GM23248 (cell line): ENCODE measurements at regions not wholly inside any gene's neighbourhood (a gene's known extent, or its start where the extent isn't known, plus 50 kb on each side); places are given as distances from the start of the nearest gene placed in this dataset.

Experiments used
- DNase-seq: peaks from one replicate; pipeline ENCODE4 v3.0.0-alpha.2; 2015
- H2AFZ ChIP-seq: fragments of 200-600 bp; sonication (generic); 2 replicates; pipeline ENCODE4 v1.6.1; 2016; ENCODE audit warnings: antibody characterized with exemption
- H3F3A ChIP-seq: fragments of 200-600 bp; sonication (generic); 2 replicates; pipeline ENCODE4 v1.6.1; 2016; ENCODE audit warnings: mild to moderate bottlenecking, antibody characterized with exemption, mixed run types; ENCODE audit not compliant: insufficient read depth
- H3K27ac ChIP-seq: fragments of 200-600 bp; sonication (generic); 2 replicates; pipeline ENCODE4 v1.5.1; 2016; ENCODE audit warnings: mild to moderate bottlenecking
- H3K27me3 ChIP-seq: fragments of 200-600 bp; sonication (generic); replicated peaks from 2 replicates; pipeline ENCODE4 v1.6.1; 2016; ENCODE audit warnings: mild to moderate bottlenecking; ENCODE audit not compliant: insufficient read depth
- H3K36me3 ChIP-seq: fragments of 200-600 bp; sonication (generic); 2 replicates; pipeline ENCODE4 v1.6.1; 2016; ENCODE audit warnings: low read depth, mild to moderate bottlenecking
- H3K4me1 ChIP-seq: fragments of 200-600 bp; sonication (generic); 2 replicates; pipeline ENCODE4 v1.6.1; 2016; ENCODE audit warnings: mild to moderate bottlenecking; ENCODE audit not compliant: insufficient read depth
- H3K4me2 ChIP-seq: fragments of 200-600 bp; sonication (generic); one replicate; pipeline ENCODE4 v1.6.1; 2016; ENCODE audit warnings: mild to moderate bottlenecking; ENCODE audit not compliant: unreplicated experiment
- H3K4me3 ChIP-seq: fragments of 200-600 bp; sonication (generic); 2 replicates; pipeline ENCODE4 v1.5.1; 2016; ENCODE audit warnings: mild to moderate bottlenecking
- H3K79me2 ChIP-seq: fragments of 200-600 bp; sonication (generic); 2 replicates; pipeline ENCODE4 v1.6.1; 2016; ENCODE audit warnings: mild to moderate bottlenecking; ENCODE audit not compliant: insufficient read depth
- H3K9ac ChIP-seq: fragments of 200-600 bp; sonication (generic); 2 replicates; pipeline ENCODE4 v1.6.1; 2016; ENCODE audit warnings: mild to moderate bottlenecking
- H3K9me2 ChIP-seq: fragments of 200-600 bp; sonication (generic); 2 replicates; pipeline ENCODE4 v1.6.1; 2016; ENCODE audit warnings: mixed run types, mild to moderate bottlenecking, moderate library complexity; ENCODE audit not compliant: insufficient read depth
- H3K9me3 ChIP-seq: fragments of 200-600 bp; sonication (generic); one replicate; pipeline ENCODE4 v1.6.1; 2017; ENCODE audit warnings: low read depth
- H4K20me1 ChIP-seq: fragments of 200-600 bp; sonication (generic); 2 replicates; pipeline ENCODE4 v1.6.0; 2016; ENCODE audit not compliant: insufficient read depth
- EZH2 ChIP-seq: fragments of 200-600 bp; sonication (generic); IDR thresholded peaks from 2 replicates; pipeline ENCODE4 v1.6.1; 2018; ENCODE audit warnings: antibody characterized with exemption, mild to moderate bottlenecking; ENCODE audit not compliant: insufficient read depth, poor library complexity, severe bottlenecking
- EZH2phosphoT487 ChIP-seq: fragments of 200-600 bp; sonication (generic); IDR thresholded peaks from 2 replicates; pipeline ENCODE4 v1.6.1; 2018; ENCODE audit warnings: antibody characterized with exemption, moderate library complexity, mild to moderate bottlenecking, low read depth; ENCODE audit not compliant: insufficient read depth
- WGBS, 2 experiments: methylation state at CpG; one replicate each; pipeline ENCODE4 v1.1.6; 2015 to 2017; ENCODE audit warnings: low lambda C conversion rate in 2 of 2, low coverage in 1 of 2; ENCODE audit errors: missing lambda C conversion rate in 2 of 2; 5-methylcytosine and 5-hydroxymethylcytosine counted together
- in situ Hi-C: fragments of 300-500 bp; cut with MboI; formaldehyde crosslinking; loops from 2 replicates; pipeline ENCODE4 v1.15.0; 2020

DNA sequence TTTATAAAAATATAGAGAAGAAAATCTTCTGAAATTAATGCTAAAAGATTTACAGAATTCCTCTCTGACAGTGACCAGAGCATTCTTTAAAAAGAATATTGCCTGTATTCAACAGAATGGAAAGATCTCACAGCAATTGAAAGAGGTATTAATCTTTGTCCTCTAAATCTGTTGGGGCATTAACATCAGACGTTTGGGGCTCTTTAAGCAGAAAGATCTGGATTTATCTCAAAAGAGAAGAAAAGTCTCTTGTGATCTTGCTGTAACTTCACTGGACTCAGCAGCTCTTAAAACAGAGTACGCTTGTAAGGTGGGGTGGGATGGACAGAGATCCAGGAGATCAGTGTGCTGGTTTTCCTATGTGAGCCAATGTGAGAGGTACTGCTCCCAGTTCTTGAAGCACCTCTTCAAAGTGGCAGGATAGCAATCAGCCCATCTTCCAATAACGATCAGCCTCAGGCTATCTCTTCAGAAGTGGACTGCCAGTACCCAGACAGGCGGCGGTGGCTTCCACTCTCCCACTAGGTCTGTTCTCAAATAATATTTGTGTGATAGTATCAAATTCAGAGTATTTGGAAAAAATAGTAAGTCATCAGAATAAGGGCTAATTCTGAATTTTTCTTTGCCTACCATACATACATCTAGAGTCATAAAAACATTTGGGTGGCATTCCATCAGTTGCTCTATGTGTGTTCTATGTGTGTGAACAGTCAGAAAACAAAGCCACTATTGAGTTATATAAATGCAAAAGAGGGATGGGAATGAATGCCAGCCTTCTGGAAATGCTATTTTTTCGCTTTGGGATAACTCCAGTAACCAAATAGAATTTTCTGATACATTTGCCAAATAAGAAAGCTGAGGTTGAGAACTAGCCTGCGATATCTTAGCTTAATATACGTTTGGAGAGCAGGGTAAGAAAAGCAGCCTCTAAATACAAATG is 237.4 kb upstream of the RGS6 start:
- 98 to 99% methylated on average over 8 of the region's 8 CpGs for WGBS, 2 experiments
- peaks cover 31% of the 10 kb centered on the region for H3K4me1 ChIP-seq
- in situ Hi-C loops, result no loop called here
- peaks cover 35% of the 10 kb centered on the region for H3K79me2 ChIP-seq
- peaks cover 11% of the 10 kb centered on the region for H3K36me3 ChIP-seq
- H3K9me3 ChIP-seq, result no peaks in the 10 kb centered on the region
- H3K9me2 ChIP-seq, result no peaks in the 10 kb centered on the region
- H3K4me3 ChIP-seq, result no peak overlapping the region
- no peaks in the 10 kb centered on the region for H4K20me1 ChIP-seq
- TF ChIP-seq EZH2phosphoT487, result no peak
- no peak for TF ChIP-seq EZH2
- H3K9ac ChIP-seq, result no peak overlapping the region
- H3K27ac ChIP-seq, result peak overlapping the region; percentile 80; the same call in 1 of the 2 replicates
- no peaks in the 10 kb centered on the region for H3K27me3 ChIP-seq
- no peak for DNase-seq
- no peak overlapping the region for H3K4me2 ChIP-seq
- H3F3A ChIP-seq, result peaks cover 16% of the 10 kb centered on the region
- no peak overlapping the region for H2AFZ ChIP-seq

DNA sequence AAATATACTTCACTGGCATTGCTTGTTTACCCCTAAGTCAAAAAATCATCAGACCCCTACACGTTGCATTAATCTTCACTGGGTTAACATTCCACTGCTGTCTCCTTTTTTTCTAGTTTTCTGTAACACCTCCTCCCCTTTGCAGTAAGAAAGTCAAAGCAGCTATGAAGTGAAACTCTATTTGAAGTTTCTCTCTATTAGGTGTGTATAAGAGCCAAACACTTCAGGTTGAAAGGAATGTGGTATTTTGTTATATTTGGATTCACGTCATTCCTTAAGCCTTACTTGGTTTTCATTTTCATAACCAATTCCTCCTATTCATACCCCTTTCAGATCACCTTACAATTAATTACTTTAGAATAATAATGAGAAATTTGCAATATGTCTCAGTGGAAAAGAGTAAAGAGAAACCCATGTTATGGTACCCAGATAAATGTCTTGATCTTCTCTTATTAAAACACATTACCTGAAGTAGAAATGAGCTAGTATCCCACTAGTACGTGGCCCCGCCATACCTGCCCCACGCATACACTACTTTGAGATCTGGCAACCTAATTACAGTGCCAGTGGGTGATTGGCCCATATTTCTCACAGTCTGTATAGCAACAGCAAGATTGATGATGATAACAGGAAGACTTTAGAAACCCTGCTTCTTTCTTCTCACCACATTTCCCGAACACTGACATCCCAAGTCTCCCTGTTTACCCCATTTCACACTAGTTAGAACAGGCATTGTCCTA is 236.4 kb upstream of the RGS6 start:
- no peaks in the 10 kb centered on the region for H3K9me2 ChIP-seq
- TF ChIP-seq EZH2 (no peak), EZH2phosphoT487 (no peak)
- H3K9ac ChIP-seq, result no peak overlapping the region
- H3K4me1 ChIP-seq, result peaks cover 31% of the 10 kb centered on the region
- WGBS, 2 experiments, result 96 to 97% methylated on average over 6 of the region's 6 CpGs
- no peaks in the 10 kb centered on the region for H3K9me3 ChIP-seq
- no peak overlapping the region for H3K4me3 ChIP-seq
- peaks cover 15% of the 10 kb centered on the region for H3F3A ChIP-seq
- H3K27ac ChIP-seq, result no peak overlapping the region
- H4K20me1 ChIP-seq, result no peaks in the 10 kb centered on the region
- in situ Hi-C loops, result no loop called here
- H3K4me2 ChIP-seq, result no peak overlapping the region
- no peak overlapping the region for H2AFZ ChIP-seq
- H3K27me3 ChIP-seq, result no peaks in the 10 kb centered on the region
- peaks cover 17% of the 10 kb centered on the region for H3K36me3 ChIP-seq
- no peak for DNase-seq
- peaks cover 35% of the 10 kb centered on the region for H3K79me2 ChIP-seq

- Histone ChIP-seq H4K20me1 (no peaks in the 10 kb centered on the region), H3K4me3 (no peak overlapping the region), H3F3A (peaks cover 22% of the 10 kb centered on the region), H3K9me3 (no peaks in the 10 kb centered on the region), H3K79me2 (peaks cover 35% of the 10 kb centered on the region), H3K4me1 (peaks cover 40% of the 10 kb centered on the region), H3K27ac (no peak overlapping the region), H3K27me3 (no peaks in the 10 kb centered on the region), H3K36me3 (peaks cover 28% of the 10 kb centered on the region), H3K9me2 (no peaks in the 10 kb centered on the region), H3K4me2 (no peak overlapping the region), H2AFZ (no peak overlapping the region), H3K9ac (no peak overlapping the region)
- no peak for DNase-seq
- 81 to 82% methylated on average over 4 of the region's 4 CpGs for WGBS, 2 experiments
- no peak for TF ChIP-seq EZH2phosphoT487
- in situ Hi-C loops, result no loop called here
Measured at GRCh38 chr14:71698027-71698426, 234.2 kb upstream of the RGS6 start.

- H3K9me2 ChIP-seq, result no peaks in the 10 kb centered on the region
- TF ChIP-seq EZH2, result no peak
- no peak for TF ChIP-seq EZH2phosphoT487
- H3K4me2 ChIP-seq, result no peak overlapping the region
- H3K9me3 ChIP-seq, result no peaks in the 10 kb centered on the region
- no peaks in the 10 kb centered on the region for H3K27me3 ChIP-seq
- peaks cover 35% of the 10 kb centered on the region for H3K79me2 ChIP-seq
- peaks cover 28% of the 10 kb centered on the region for H3K36me3 ChIP-seq
- H3F3A ChIP-seq, result peaks cover 23% of the 10 kb centered on the region
- no peak for DNase-seq
- WGBS, 2 experiments, result 64 to 71% methylated on average over 4 of the region's 4 CpGs
- in situ Hi-C loops, result no loop called here
- no peak overlapping the region for H3K27ac ChIP-seq
- H3K4me1 ChIP-seq, result peaks cover 39% of the 10 kb centered on the region
- H4K20me1 ChIP-seq, result no peaks in the 10 kb centered on the region
- no peak overlapping the region for H2AFZ ChIP-seq
- H3K4me3 ChIP-seq, result no peak overlapping the region
- no peak overlapping the region for H3K9ac ChIP-seq
Measured at GRCh38 chr14:71698673-71699072, 233.6 kb upstream of the RGS6 start.
